B cell (primary cell): ENCODE measurements at regions not wholly inside any gene's neighbourhood (a gene's known extent, or its start where the extent isn't known, plus 50 kb on each side); places are given as distances from the start of the nearest gene placed in this dataset.

ENCODE experiments used
- ATAC-seq: fragments of 200-7000 bp; cut with Tn5 transposase; one replicate; pipeline ENCODE4 v1.10.0; 2021; ENCODE audit warnings: low read depth, mild to moderate bottlenecking, moderate number of reproducible peaks, moderate library complexity
- CTCF ChIA-PET: fragments of 350-600 bp; sonication (Branson Sonifier 250); formaldehyde crosslinking; loops from one replicate; lab custom pipeline; 2021; ENCODE audit warnings: antibody characterized with exemption, inconsistent platforms; lab: Charles Lee
- POLR2A ChIA-PET: fragments of 350-600 bp; sonication (Branson Sonifier 250); formaldehyde crosslinking; loops from one replicate; lab custom pipeline; 2021; ENCODE audit warnings: antibody characterized with exemption; lab: Charles Lee
- DNase-seq: peaks from one replicate; pipeline ENCODE4 v3.0.0; 2013
- H2AFZ ChIP-seq: 2 replicates; pipeline ENCODE4 v1.6.1; 2012; ENCODE audit warnings: mild to moderate bottlenecking, low read depth, low read length; ENCODE audit not compliant: insufficient read depth, poor library complexity, severe bottlenecking
- H3K27ac ChIP-seq, 2 donors: 1 replicate in 1 of 2; 2 replicates in 1 of 2; pipeline ENCODE4 v1.5.1; 2012 to 2013; ENCODE audit warnings: low read length in 2 of 2, mild to moderate bottlenecking in 2 of 2, moderate library complexity in 1 of 2
- H3K27me3 ChIP-seq, 4 experiments: fragments of 200-600 bp in 1 of 4; sonication (generic) in 1 of 4; replicated peaks in 1 of 4; 1 replicate in 2 of 4; 2 replicates in 2 of 4; pipeline versions ENCODE4 v1.6.1 to v1.7.0; 2013 to 2016; ENCODE audit warnings: low read length in 3 of 4, mild to moderate bottlenecking in 2 of 4, mixed read lengths in 1 of 4, moderate library complexity in 1 of 4; ENCODE audit not compliant: insufficient read depth in 4 of 4, control insufficient read depth in 3 of 4; ENCODE audit errors: control extremely low read depth in 1 of 4
- H3K36me3 ChIP-seq, 2 experiments: replicated peaks in 1 of 2; 1 replicate in 1 of 2; 2 replicates in 1 of 2; pipeline versions ENCODE4 v1.6.1 to v1.7.1; 2013; ENCODE audit warnings: low read length in 1 of 2; ENCODE audit not compliant: insufficient read depth in 2 of 2, control insufficient read depth in 1 of 2; ENCODE audit errors: control extremely low read depth in 1 of 2, extremely low read depth in 1 of 2
- H3K4me1 ChIP-seq, 2 donors: fragments of 200-600 bp in 1 of 2; sonication (generic) in 1 of 2; 1 replicate in 1 of 2; 2 replicates in 1 of 2; pipeline versions ENCODE4 v1.5.1 to v1.6.1; 2013 to 2017; ENCODE audit warnings: low read length in 2 of 2; ENCODE audit not compliant: control insufficient read depth in 2 of 2, insufficient read depth in 2 of 2
- H3K4me2 ChIP-seq: replicated peaks from 2 replicates; pipeline ENCODE3; 2012; ENCODE audit warnings: mild to moderate bottlenecking, low read depth, low read length; ENCODE audit not compliant: poor library complexity, severe bottlenecking
- H3K4me3 ChIP-seq, 5 experiments: fragments of 200-600 bp in 1 of 5; sonication (generic) in 1 of 5; 1 replicate in 3 of 5; 2 replicates in 2 of 5; pipeline versions ENCODE4 v1.5.1 to v1.7.0; 2011 to 2016; ENCODE audit warnings: low read length in 4 of 5, mild to moderate bottlenecking in 4 of 5, low read depth in 2 of 5, control low read depth in 1 of 5, moderate library complexity in 1 of 5; ENCODE audit not compliant: insufficient read depth in 1 of 5; ENCODE audit errors: control extremely low read depth in 1 of 5, extremely low read depth in 1 of 5
- H3K79me2 ChIP-seq: fragments of 200-600 bp; sonication (generic); one replicate; pipeline ENCODE4 v1.6.0; 2016; ENCODE audit warnings: low read length; ENCODE audit not compliant: control insufficient read depth, insufficient read depth
- H3K9ac ChIP-seq: fragments of 200-600 bp; sonication (generic); 2 replicates; pipeline ENCODE4 v1.6.1; 2017; ENCODE audit warnings: mild to moderate bottlenecking, low read length, moderate library complexity
- H3K9me3 ChIP-seq, 3 donors: one replicate each; pipeline versions ENCODE4 v1.6.1 to v1.7.1; 2013; ENCODE audit warnings: low read length in 2 of 3; ENCODE audit not compliant: control insufficient read depth in 2 of 3, insufficient read depth in 1 of 3; ENCODE audit errors: control extremely low read depth in 1 of 3
- H4K20me1 ChIP-seq: 2 replicates; pipeline ENCODE4 v1.6.0; 2012; ENCODE audit warnings: mild to moderate bottlenecking, low read length; ENCODE audit not compliant: insufficient read depth, control insufficient read depth, poor library complexity, severe bottlenecking
- H3K27ac Mint-ChIP-seq: one replicate; pipeline ENCODE4 v1.8.0; 2021; ENCODE audit warnings: mixed read lengths
- H3K27me3 Mint-ChIP-seq: one replicate; pipeline ENCODE4 v1.8.0; 2021; ENCODE audit warnings: mixed read lengths
- H3K4me1 Mint-ChIP-seq: one replicate; pipeline ENCODE4 v1.8.0; 2021; ENCODE audit warnings: mixed read lengths
- H3K4me3 Mint-ChIP-seq: one replicate; pipeline ENCODE4 v1.8.0; 2021; ENCODE audit warnings: mixed read lengths
- H3K9me3 Mint-ChIP-seq: one replicate; pipeline ENCODE4 v1.8.0; 2022; ENCODE audit warnings: mixed read lengths; ENCODE audit not compliant: insufficient read depth
- CTCF ChIP-seq: fragments of 200-600 bp; IDR thresholded peaks from one replicate; pipeline ENCODE4 v1.8.0; 2022; ENCODE audit warnings: antibody characterized with exemption, mild to moderate bottlenecking
- EZH2 ChIP-seq: IDR thresholded peaks from 2 replicates; pipeline ENCODE4 v1.6.1; 2012; ENCODE audit warnings: borderline replicate concordance, low read depth, mild to moderate bottlenecking, moderate library complexity, low read length; ENCODE audit not compliant: insufficient read depth, poor library complexity, severe bottlenecking
- WGBS: methylation state at CpG from one replicate; pipeline ENCODE4 v1.1.5; 2013; ENCODE audit warnings: missing lambda C conversion rate; ENCODE audit not compliant: insufficient coverage; 5-methylcytosine and 5-hydroxymethylcytosine counted together
- intact Hi-C: fragments of 100-400 bp; cut with micrococcal nuclease; formaldehyde crosslinking; loops from one replicate; pipeline ENCODE4 v1.10.0; 2022

- no peak overlapping the region for H3K9ac ChIP-seq
- H2AFZ ChIP-seq: no peak overlapping the region
- TF ChIP-seq CTCF: no peak
- no peak for TF ChIP-seq EZH2
- H3K79me2 ChIP-seq: no peaks in the 10 kb centered on the region
- no peaks in the 10 kb centered on the region for H3K4me1 ChIP-seq
- no peaks in the 10 kb centered on the region for H3K36me3 ChIP-seq
- no peak overlapping the region for H3K4me3 Mint-ChIP-seq
- no peaks in the 10 kb centered on the region for H4K20me1 ChIP-seq
- H3K27ac Mint-ChIP-seq: no peak overlapping the region
- no peak for DNase-seq
- H3K9me3 Mint-ChIP-seq: peaks cover 7% of the 10 kb centered on the region
- no peak overlapping the region for H3K4me3 ChIP-seq
- no peak overlapping the region for H3K4me2 ChIP-seq
- no peaks in the 10 kb centered on the region for H3K4me1 Mint-ChIP-seq
- intact Hi-C loops: no loop called here
- H3K27me3 Mint-ChIP-seq: no peaks in the 10 kb centered on the region
- ChIA-PET CTCF (no interaction called here), POLR2A (no interaction called here)
- 100% methylated on average over 2 of the region's 5 CpGs for WGBS
- H3K9me3 ChIP-seq: peaks cover 0 to 3% (median 0%) of the 10 kb centered on the region in 3 donors
- no peak for ATAC-seq
- no peaks in the 10 kb centered on the region for H3K27me3 ChIP-seq
- no peak overlapping the region for H3K27ac ChIP-seq
Observed at GRCh38 chr4:181017038-181017437, 1226.2 kb upstream of the TENM3 start.

GRCh38 chr4:181018472-181018871 is 1224.7 kb upstream of the TENM3 start:
- TF ChIP-seq CTCF (no peak), EZH2 (no peak)
- peaks cover 9% of the 10 kb centered on the region for H3K9me3 Mint-ChIP-seq
- Histone ChIP-seq H2AFZ (no peak overlapping the region), H3K27ac (no peak overlapping the region), H3K4me1 (no peaks in the 10 kb centered on the region), H3K27me3 (no peaks in the 10 kb centered on the region), H3K4me3 (no peak overlapping the region), H3K4me2 (no peak overlapping the region), H3K36me3 (no peaks in the 10 kb centered on the region), H3K79me2 (no peaks in the 10 kb centered on the region), H3K9me3 (peaks cover 0 to 3% (median 0%) of the 10 kb centered on the region in 3 donors), H4K20me1 (no peaks in the 10 kb centered on the region), H3K9ac (no peak overlapping the region)
- no peak for DNase-seq
- H3K4me1 Mint-ChIP-seq: no peaks in the 10 kb centered on the region
- no peak overlapping the region for H3K27ac Mint-ChIP-seq
- POLR2A ChIA-PET: no interaction called here
- intact Hi-C loops: no loop called here
- H3K27me3 Mint-ChIP-seq: no peaks in the 10 kb centered on the region
- no peak for ATAC-seq
- WGBS: 69% methylated on average over 4 of the region's 4 CpGs
- CTCF ChIA-PET: no interaction called here
- no peak overlapping the region for H3K4me3 Mint-ChIP-seq
